Right atrium auricular region (tissue), 2 donors: ENCODE measurements at regions not wholly inside any gene's neighbourhood (a gene's known extent, or its start where the extent isn't known, plus 50 kb on each side); places are given as distances from the start of the nearest gene placed in this dataset.

Experiments
- DNase-seq: peaks from one replicate; pipeline ENCODE4 v3.0.0-alpha.2; 2019; ENCODE audit warnings: low spot score
- H3K27ac ChIP-seq, 2 donors: fragments of 200-600 bp; sonication (generic); 1 replicate in 1 of 2; 2 replicates in 1 of 2; pipeline ENCODE4 v1.5.1; 2016 to 2019
- H3K27me3 ChIP-seq, 2 donors: fragments of 200-600 bp; sonication (generic); one replicate each; pipeline versions ENCODE4 v1.5.1 to v1.6.0; 2017 to 2019
- H3K36me3 ChIP-seq: fragments of 200-600 bp; sonication (generic); one replicate; pipeline ENCODE4 v1.5.1; 2016
- H3K4me1 ChIP-seq, 2 donors: fragments of 200-600 bp; sonication (generic); one replicate each; pipeline versions ENCODE4 v1.5.1 to v1.6.0; 2017 to 2019
- H3K4me3 ChIP-seq, 2 donors: fragments of 200-600 bp; sonication (generic); 1 replicate in 1 of 2; 2 replicates in 1 of 2; pipeline ENCODE4 v1.5.1; 2017 to 2019; ENCODE audit warnings: mild to moderate bottlenecking in 1 of 2, moderate library complexity in 1 of 2
- H3K9me3 ChIP-seq, 2 donors: fragments of 200-600 bp; sonication (generic); one replicate each; pipeline ENCODE4 v1.5.1; 2019
- CTCF ChIP-seq, 2 donors: fragments of 200-600 bp; sonication (generic); IDR thresholded peaks; one replicate each; pipeline ENCODE4 v1.5.1; 2019; ENCODE audit warnings: antibody characterized with exemption in 2 of 2

GRCh38 chr13:33761740-33762139, 56.2 kb upstream of the RFC3 start:
- TF ChIP-seq CTCF (IDR thresholded peaks at IDR 0.05): no peak
- H3K4me3 ChIP-seq: no peak overlapping the region
- DNase-seq: no peak

GRCh38 chr13:33763021-33763420, 54.9 kb upstream of the RFC3 start:
- Histone ChIP-seq H3K36me3 (no peaks in the 10 kb centered on the region), H3K9me3 (no peaks in the 10 kb centered on the region), H3K4me1 (no peaks in the 10 kb centered on the region), H3K4me3 (no peak overlapping the region), H3K27me3 (no peaks in the 10 kb centered on the region), H3K27ac (no peak overlapping the region)
- no peak for DNase-seq
- TF ChIP-seq CTCF (IDR thresholded peaks at IDR 0.05): no peak

More at GRCh38 chr13:33761740-33762139, 56.2 kb upstream of the RFC3 start:
- no peaks in the 10 kb centered on the region for H3K9me3 ChIP-seq
- H3K4me1 ChIP-seq: no peaks in the 10 kb centered on the region
- no peaks in the 10 kb centered on the region for H3K27me3 ChIP-seq
- no peaks in the 10 kb centered on the region for H3K36me3 ChIP-seq
- no peak overlapping the region for H3K27ac ChIP-seq

DNA sequence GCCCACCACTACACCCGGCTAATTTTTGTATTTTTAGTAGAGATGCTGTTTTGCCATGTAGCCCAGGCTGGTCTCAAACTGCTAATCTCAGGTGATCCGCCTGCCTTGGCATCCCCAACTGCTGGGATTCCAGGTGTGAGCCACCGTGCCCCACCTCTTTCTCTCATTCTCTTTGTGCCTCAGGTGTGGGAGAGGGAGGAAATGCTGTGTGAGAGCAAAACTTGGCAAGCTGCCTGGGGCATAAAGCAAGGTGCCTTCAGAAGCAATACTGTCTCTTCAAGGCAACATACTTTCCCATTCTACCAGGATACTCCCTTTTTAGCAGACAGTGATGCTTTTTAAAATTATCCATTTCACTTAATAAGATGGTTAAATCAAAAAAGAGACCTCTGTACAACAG, 53.2 kb upstream of the RFC3 start:
- no peak overlapping the region for H3K4me3 ChIP-seq
- H3K27ac ChIP-seq: no peak overlapping the region
- TF ChIP-seq CTCF (IDR thresholded peaks at IDR 0.05): no peak
- DNase-seq: no peak
- H3K9me3 ChIP-seq: no peaks in the 10 kb centered on the region
- no peaks in the 10 kb centered on the region for H3K27me3 ChIP-seq
- H3K36me3 ChIP-seq: no peaks in the 10 kb centered on the region
- no peaks in the 10 kb centered on the region for H3K4me1 ChIP-seq

DNA sequence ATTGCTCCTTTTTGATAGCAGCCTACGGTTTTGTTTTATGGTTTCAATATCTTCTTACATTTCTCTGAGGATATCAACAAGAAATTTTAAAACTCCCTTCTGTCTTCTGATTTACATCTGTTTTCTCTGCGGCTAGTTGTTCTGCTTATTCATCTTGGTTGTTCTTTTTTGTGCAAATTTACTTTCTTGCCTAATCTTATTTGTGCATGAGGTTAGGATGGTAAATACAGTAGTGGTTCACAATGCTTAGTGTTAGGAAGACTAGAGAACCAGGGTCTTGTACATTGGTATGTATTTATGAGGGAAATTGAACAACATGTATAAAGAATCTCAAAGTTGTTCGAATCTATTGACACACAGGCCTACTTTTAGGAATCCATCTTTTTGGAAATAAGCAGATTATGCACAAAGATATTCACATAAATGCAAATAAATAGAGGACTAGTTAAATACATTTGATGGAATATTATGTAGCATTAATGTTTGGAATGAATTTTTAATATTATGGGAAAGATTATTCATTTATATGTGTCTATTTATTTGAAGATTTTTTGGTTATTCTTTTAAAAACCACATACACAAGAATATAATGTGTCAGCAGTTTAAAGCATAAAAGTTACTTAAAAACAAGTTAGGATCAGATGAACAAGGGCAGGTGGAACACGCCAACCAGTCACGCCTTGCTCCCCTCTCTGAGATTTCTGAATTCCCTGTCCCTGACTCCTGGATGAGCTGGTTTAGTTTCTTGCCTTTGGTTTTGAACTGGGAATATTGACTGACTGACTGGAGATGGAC, 51.4 kb upstream of the RFC3 start:
- Histone ChIP-seq H3K4me3 (no peak overlapping the region), H3K36me3 (no peaks in the 10 kb centered on the region), H3K9me3 (no peaks in the 10 kb centered on the region), H3K4me1 (no peaks in the 10 kb centered on the region), H3K27me3 (no peaks in the 10 kb centered on the region), H3K27ac (no peak overlapping the region)
- DNase-seq: no peak
- no peak for TF ChIP-seq CTCF (IDR thresholded peaks at IDR 0.05)

DNA sequence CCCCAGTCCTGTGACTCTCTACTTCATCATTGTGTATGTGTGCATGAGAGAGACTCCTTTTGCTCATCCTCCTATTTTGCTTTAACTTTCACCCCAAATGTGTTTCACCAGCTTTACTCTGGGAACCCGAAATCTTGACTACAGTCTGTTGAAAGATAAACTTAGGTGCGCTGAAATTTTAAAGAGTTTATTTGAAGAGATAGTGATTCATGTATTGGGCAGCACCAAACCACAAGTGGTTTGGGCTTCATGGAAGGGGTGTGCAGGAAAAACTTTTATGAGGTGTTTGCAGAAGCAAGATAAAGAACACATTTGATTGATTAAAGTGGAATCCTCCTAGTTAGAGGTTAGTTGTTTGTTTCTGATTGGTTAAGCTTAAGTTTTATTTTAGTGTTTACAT, 50.8 kb upstream of the RFC3 start:
- no peak for DNase-seq
- Histone ChIP-seq H3K27me3 (no peaks in the 10 kb centered on the region), H3K4me3 (no peak overlapping the region), H3K36me3 (no peaks in the 10 kb centered on the region), H3K27ac (no peak overlapping the region), H3K9me3 (no peaks in the 10 kb centered on the region), H3K4me1 (no peaks in the 10 kb centered on the region)
- TF ChIP-seq CTCF (IDR thresholded peaks at IDR 0.05): no peak
